ENCODE measurements at regions not wholly inside any gene's neighbourhood (a gene's known extent, or its start where the extent isn't known, plus 50 kb on each side); places are given as distances from the start of the nearest gene placed in this dataset.

- Histone ChIP-seq H3K36me3 (ENCODE audit: insufficient read depth, low read length) (no peaks in the 10 kb centered on the region), H3K27me3 (ENCODE audit: control insufficient read depth, insufficient read depth, low read length) (peaks cover 6% of the 10 kb centered on the region), H3K4me2 (ENCODE audit: low read length) (no peak overlapping the region), H3K4me3 (ENCODE audit: low read length) (no peak overlapping the region), H3K9me3 (replicated peaks; ENCODE audit: low read length) (no peaks in the 10 kb centered on the region), H3K4me1 (ENCODE audit: control insufficient read depth, insufficient read depth, low read length) (no peaks in the 10 kb centered on the region), H3K9ac (ENCODE audit: low read depth, low read length) (no peak overlapping the region)
Measured at GRCh38 chr15:91599261-91599660, 254.2 kb upstream of the SLCO3A1 start.

DNA sequence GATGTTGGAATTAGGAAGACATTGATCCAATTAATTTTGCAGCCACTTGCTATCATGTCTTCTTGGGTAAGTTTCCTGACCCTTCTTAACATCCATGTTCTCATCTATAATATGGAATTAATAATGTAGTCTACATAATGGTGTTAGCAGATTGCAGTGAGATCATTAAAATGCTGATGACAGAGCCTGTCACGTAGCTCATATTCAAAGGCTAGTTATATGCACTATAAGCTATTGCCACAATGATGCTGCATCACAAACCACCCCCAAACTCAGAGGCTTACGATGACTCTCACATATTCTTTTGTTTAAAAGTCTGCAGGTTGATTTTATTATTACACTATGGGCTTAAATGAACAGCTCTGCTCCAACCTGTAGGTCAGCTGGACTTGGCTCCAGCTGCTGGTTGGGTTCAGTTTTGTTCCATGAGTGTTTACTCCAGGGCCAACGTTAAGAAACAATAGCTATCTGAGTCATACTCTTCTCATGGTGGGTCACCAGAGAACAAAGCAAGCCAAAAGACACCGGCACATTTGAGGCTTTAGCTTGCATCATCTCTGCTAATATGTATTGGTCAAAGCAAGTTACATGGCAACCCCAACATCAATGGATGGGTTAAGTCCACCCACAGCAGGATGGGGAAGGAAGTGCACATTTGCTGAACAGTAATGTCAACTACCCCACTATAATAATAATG, 250.0 kb upstream of the SLCO3A1 start:
- H3K4me2 ChIP-seq (ENCODE audit: low read length), result no peak overlapping the region
- H3K36me3 ChIP-seq (ENCODE audit: insufficient read depth, low read length), result no peaks in the 10 kb centered on the region
- H3K9me3 ChIP-seq (replicated peaks; ENCODE audit: low read length), result no peaks in the 10 kb centered on the region
- H3K4me3 ChIP-seq (ENCODE audit: low read length), result no peak overlapping the region
- no peak overlapping the region for H3K9ac ChIP-seq (ENCODE audit: low read depth, low read length)
- no peaks in the 10 kb centered on the region for H3K4me1 ChIP-seq (ENCODE audit: control insufficient read depth, insufficient read depth, low read length)
- H3K27me3 ChIP-seq (ENCODE audit: control insufficient read depth, insufficient read depth, low read length), result peaks cover 9% of the 10 kb centered on the region

DNA sequence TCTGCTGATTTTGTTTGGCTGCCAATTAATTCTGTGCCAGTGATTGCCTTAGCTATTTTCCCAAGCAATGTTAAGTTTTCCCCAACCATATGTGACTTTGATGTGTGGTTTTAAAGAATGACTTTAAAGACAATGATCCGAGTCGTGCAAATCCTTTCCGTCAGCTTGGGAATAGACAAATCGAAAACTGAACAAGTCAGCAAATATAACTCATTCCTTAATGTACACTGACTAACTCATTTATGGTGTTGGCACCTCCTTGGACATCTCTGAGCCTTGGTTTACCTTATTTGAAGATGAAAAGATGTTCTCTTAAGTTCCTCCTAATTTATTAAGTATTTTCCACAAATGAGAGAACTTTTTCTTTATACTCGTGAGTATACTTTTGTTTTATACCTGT, 249.4 kb upstream of the SLCO3A1 start:
- Histone ChIP-seq H3K4me3 (ENCODE audit: low read length) (no peak overlapping the region), H3K4me1 (ENCODE audit: control insufficient read depth, insufficient read depth, low read length) (no peaks in the 10 kb centered on the region), H3K9ac (ENCODE audit: low read depth, low read length) (no peak overlapping the region), H3K27me3 (ENCODE audit: control insufficient read depth, insufficient read depth, low read length) (peaks cover 4% of the 10 kb centered on the region), H3K36me3 (ENCODE audit: insufficient read depth, low read length) (no peaks in the 10 kb centered on the region), H3K4me2 (ENCODE audit: low read length) (no peak overlapping the region), H3K9me3 (replicated peaks; ENCODE audit: low read length) (no peaks in the 10 kb centered on the region)

DNA sequence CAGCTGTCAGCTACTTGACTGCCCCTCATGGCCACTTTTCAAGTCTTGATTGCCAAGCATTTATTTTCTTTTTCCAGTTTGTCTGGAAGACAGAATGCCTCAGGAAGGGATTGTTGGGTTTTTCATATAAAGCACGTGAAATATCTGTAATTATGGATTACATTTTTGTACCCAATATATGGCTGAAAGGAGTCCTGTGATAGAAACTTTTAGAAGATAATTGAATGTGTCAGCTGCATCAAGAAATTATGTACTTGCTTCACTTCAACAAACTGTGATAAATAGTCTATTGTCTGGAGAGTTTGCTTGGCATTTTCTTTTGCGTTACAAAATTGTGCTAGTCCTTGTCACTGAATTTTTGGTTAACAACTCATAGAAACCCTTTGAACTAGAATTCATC, 247.9 kb upstream of the SLCO3A1 start:
- H3K4me2 ChIP-seq (ENCODE audit: low read length), result no peak overlapping the region
- H3K27me3 ChIP-seq (ENCODE audit: control insufficient read depth, insufficient read depth, low read length), result peaks cover 6% of the 10 kb centered on the region
- no peak overlapping the region for H3K4me3 ChIP-seq (ENCODE audit: low read length)
- H3K36me3 ChIP-seq (ENCODE audit: insufficient read depth, low read length), result no peaks in the 10 kb centered on the region
- no peaks in the 10 kb centered on the region for H3K9me3 ChIP-seq (replicated peaks; ENCODE audit: low read length)
- no peak overlapping the region for H3K9ac ChIP-seq (ENCODE audit: low read depth, low read length)
- no peaks in the 10 kb centered on the region for H3K4me1 ChIP-seq (ENCODE audit: control insufficient read depth, insufficient read depth, low read length)

DNA sequence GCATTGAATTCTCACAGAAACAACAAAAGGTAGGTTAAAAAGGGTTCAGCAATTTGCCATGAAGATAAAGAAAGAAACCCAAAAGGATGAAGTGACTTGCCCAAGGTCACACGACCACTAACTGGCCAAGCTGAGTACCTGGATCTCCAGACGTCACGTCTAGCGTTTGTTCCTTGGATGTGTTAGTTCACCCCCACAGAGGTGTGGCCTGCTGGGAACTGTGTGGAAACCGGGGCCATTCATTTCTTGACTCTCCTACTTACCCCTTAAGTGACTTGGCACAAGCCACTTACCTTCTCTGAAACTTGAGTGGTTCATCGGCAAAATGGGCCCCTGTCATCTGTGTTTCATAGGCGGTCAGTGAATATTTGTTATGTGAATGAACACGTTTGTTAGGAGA, 244.3 kb upstream of the SLCO3A1 start:
- H3K4me1 ChIP-seq (ENCODE audit: control insufficient read depth, insufficient read depth, low read length), result no peaks in the 10 kb centered on the region
- H3K9me3 ChIP-seq (replicated peaks; ENCODE audit: low read length), result no peaks in the 10 kb centered on the region
- H3K36me3 ChIP-seq (ENCODE audit: insufficient read depth, low read length), result no peaks in the 10 kb centered on the region
- no peak overlapping the region for H3K4me2 ChIP-seq (ENCODE audit: low read length)
- peaks cover 6% of the 10 kb centered on the region for H3K27me3 ChIP-seq (ENCODE audit: control insufficient read depth, insufficient read depth, low read length)
- no peak overlapping the region for H3K4me3 ChIP-seq (ENCODE audit: low read length)
- H3K9ac ChIP-seq (ENCODE audit: low read depth, low read length), result no peak overlapping the region

- Histone ChIP-seq H3K4me1 (ENCODE audit: control insufficient read depth, insufficient read depth, low read length) (no peaks in the 10 kb centered on the region), H3K9ac (ENCODE audit: low read depth, low read length) (no peak overlapping the region)
Measured at GRCh38 chr15:91609966-91610365, 243.5 kb upstream of the SLCO3A1 start.

DNA sequence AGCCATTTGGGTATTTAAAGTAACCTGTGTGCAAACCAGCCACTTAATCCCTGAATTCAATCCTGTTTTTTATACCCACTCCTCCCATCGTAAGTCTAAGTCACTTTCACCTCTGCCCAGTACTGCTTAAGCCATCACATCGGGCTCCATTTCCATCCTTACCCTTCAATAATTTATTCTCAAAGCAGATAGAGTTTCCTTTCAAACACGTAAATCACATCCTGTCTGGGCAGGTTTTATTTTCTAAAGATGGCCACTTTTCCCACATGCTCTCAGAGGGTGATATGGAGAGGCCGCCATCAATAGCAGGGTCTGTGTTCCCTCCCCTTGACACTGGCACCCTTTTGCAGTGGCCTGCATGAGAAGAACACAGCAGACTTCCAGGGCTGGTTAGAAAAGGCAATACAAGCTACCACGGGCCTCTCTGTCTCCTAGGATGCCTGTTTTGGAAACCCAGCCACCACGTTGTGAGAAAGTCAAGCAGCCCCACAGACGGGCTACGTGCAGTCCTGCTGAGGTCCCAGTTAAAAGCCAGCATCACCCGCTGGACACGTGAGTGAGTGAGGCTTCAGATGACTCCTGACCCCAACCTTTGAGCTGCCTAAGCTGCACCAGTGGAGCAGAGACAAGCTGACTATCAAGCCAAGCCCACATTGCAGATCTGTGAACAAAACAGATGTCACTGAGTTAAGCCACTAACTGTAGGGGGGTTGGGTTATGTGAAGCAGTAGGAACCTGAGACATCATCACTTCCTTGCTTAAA, 241.8 kb upstream of the SLCO3A1 start:
- Histone ChIP-seq H3K9me3 (replicated peaks; ENCODE audit: low read length) (no peaks in the 10 kb centered on the region), H3K27me3 (ENCODE audit: control insufficient read depth, insufficient read depth, low read length) (peaks cover 6% of the 10 kb centered on the region), H3K36me3 (ENCODE audit: insufficient read depth, low read length) (no peaks in the 10 kb centered on the region), H3K9ac (ENCODE audit: low read depth, low read length) (no peak overlapping the region), H3K4me3 (ENCODE audit: low read length) (no peak overlapping the region), H3K4me2 (ENCODE audit: low read length) (no peak overlapping the region), H3K4me1 (ENCODE audit: control insufficient read depth, insufficient read depth, low read length) (no peaks in the 10 kb centered on the region)

More at GRCh38 chr15:91609966-91610365, 243.5 kb upstream of the SLCO3A1 start:
- H3K9me3 ChIP-seq (replicated peaks; ENCODE audit: low read length), result no peaks in the 10 kb centered on the region
- no peak overlapping the region for H3K4me2 ChIP-seq (ENCODE audit: low read length)
- no peak overlapping the region for H3K4me3 ChIP-seq (ENCODE audit: low read length)
- no peaks in the 10 kb centered on the region for H3K36me3 ChIP-seq (ENCODE audit: insufficient read depth, low read length)
- peaks cover 6% of the 10 kb centered on the region for H3K27me3 ChIP-seq (ENCODE audit: control insufficient read depth, insufficient read depth, low read length)

DNA sequence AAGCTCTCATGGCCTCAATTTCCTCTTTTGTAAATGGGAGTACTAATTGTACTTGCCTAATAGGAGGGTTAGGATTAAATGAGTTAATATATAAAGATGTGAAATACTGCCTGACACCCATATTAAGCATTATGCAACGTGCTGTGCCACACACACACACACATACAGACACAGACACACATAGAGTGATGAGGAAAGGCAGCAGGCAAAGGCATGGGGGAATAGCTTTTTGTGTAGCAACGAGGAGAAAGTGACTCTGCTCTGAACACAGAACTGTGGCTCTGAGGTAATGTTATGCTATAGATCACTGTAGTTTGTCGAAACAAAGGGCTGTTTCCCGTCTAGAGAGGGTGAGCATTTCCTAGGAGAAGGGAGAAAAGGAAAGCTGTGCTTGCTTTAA, 233.3 kb upstream of the SLCO3A1 start:
- Histone ChIP-seq H3K9ac (ENCODE audit: low read depth, low read length) (no peak overlapping the region), H3K36me3 (ENCODE audit: insufficient read depth, low read length) (no peaks in the 10 kb centered on the region), H3K9me3 (replicated peaks; ENCODE audit: low read length) (no peaks in the 10 kb centered on the region), H3K4me1 (ENCODE audit: control insufficient read depth, insufficient read depth, low read length) (no peaks in the 10 kb centered on the region), H3K4me3 (ENCODE audit: low read length) (no peak overlapping the region), H3K27me3 (ENCODE audit: control insufficient read depth, insufficient read depth, low read length) (no peaks in the 10 kb centered on the region), H3K4me2 (ENCODE audit: low read length) (no peak overlapping the region)

- Histone ChIP-seq H3K4me1 (ENCODE audit: control insufficient read depth, insufficient read depth, low read length) (no peaks in the 10 kb centered on the region), H3K9ac (ENCODE audit: low read depth, low read length) (no peak overlapping the region), H3K4me3 (ENCODE audit: low read length) (no peak overlapping the region), H3K4me2 (ENCODE audit: low read length) (no peak overlapping the region), H3K27me3 (ENCODE audit: control insufficient read depth, insufficient read depth, low read length) (no peaks in the 10 kb centered on the region), H3K9me3 (replicated peaks; ENCODE audit: low read length) (no peaks in the 10 kb centered on the region), H3K36me3 (ENCODE audit: insufficient read depth, low read length) (no peaks in the 10 kb centered on the region)
Measured at GRCh38 chr15:91622235-91622634, 231.3 kb upstream of the SLCO3A1 start.

GRCh38 chr15:91622711-91623342, 230.7 kb upstream of the SLCO3A1 start:
- Histone ChIP-seq H3K27me3 (ENCODE audit: control insufficient read depth, insufficient read depth, low read length) (no peaks in the 10 kb centered on the region), H3K4me3 (ENCODE audit: low read length) (no peak overlapping the region), H3K36me3 (ENCODE audit: insufficient read depth, low read length) (no peaks in the 10 kb centered on the region), H3K4me2 (ENCODE audit: low read length) (no peak overlapping the region), H3K4me1 (ENCODE audit: control insufficient read depth, insufficient read depth, low read length) (no peaks in the 10 kb centered on the region), H3K9me3 (replicated peaks; ENCODE audit: low read length) (no peaks in the 10 kb centered on the region), H3K9ac (ENCODE audit: low read depth, low read length) (no peak overlapping the region)

DNA sequence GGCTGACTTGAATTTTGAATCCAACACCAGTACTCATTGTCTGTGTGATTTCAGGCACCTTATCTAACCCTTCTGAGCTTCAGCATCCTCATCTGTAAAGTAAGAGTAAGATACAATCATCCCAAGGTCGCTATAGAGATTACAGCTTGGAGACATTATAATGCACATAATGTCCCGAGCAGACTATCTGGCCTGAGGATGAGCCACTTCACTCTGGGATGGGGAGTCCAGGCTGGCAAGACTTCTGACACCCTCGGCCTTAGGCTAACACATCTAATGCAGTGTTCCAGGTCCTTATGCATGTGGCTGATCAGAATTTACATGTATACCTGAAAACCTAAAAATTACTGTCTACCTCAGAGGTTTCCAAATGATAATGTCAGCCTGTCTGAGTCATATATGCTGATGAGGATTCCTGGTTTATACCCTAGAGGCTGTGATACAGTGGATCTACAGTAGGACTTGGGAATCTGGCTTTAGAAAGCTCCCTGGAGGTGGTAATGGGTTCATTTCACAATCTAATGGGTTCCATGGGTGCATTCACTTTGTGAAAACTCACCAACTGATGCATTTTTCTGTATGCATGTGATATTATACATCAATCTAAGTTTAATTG, 229.0 kb upstream of the SLCO3A1 start:
- no peaks in the 10 kb centered on the region for H3K9me3 ChIP-seq (replicated peaks; ENCODE audit: low read length)
- no peak overlapping the region for H3K9ac ChIP-seq (ENCODE audit: low read depth, low read length)
- no peaks in the 10 kb centered on the region for H3K4me1 ChIP-seq (ENCODE audit: control insufficient read depth, insufficient read depth, low read length)
- no peak overlapping the region for H3K4me3 ChIP-seq (ENCODE audit: low read length)
- H3K4me2 ChIP-seq (ENCODE audit: low read length), result no peak overlapping the region
- no peaks in the 10 kb centered on the region for H3K27me3 ChIP-seq (ENCODE audit: control insufficient read depth, insufficient read depth, low read length)
- no peaks in the 10 kb centered on the region for H3K36me3 ChIP-seq (ENCODE audit: insufficient read depth, low read length)

Data from skeletal muscle satellite cell (primary cell).